Keratinocyte (primary cell): ENCODE measurements at regions not wholly inside any gene's neighbourhood (a gene's known extent, or its start where the extent isn't known, plus 50 kb on each side); places are given as distances from the start of the nearest gene placed in this dataset.
"Not testable (repeated sequence)": the region's sequence is repeated elsewhere in the genome, so short reads cannot be mapped to it uniquely, and the experiment has no call there.

Experiments used
- DNase-seq: peaks from one replicate; pipeline ENCODE4 v3.0.0-alpha.2; 2011; ENCODE audit warnings: low read depth, missing footprints, low spot score
- FAIRE-seq: peaks from 2 replicates; lab custom pipeline; 2011; peaks lifted over from hg19 to GRCh38; lab: Jason Lieb, UNC
- H2AFZ ChIP-seq: 2 replicates; pipeline ENCODE4 v1.6.0; 2012; ENCODE audit warnings: low read length, control low read depth, inconsistent platforms; ENCODE audit not compliant: control insufficient read depth
- H3K27ac ChIP-seq: 2 replicates; pipeline ENCODE4 v1.5.1; 2011; ENCODE audit warnings: low read length; ENCODE audit not compliant: control insufficient read depth, insufficient read depth
- H3K27me3 ChIP-seq: 3 replicates; pipeline ENCODE4 v1.6.0; 2011; ENCODE audit warnings: low read length; ENCODE audit not compliant: control insufficient read depth, insufficient read depth; ENCODE audit errors: extremely low read depth
- H3K36me3 ChIP-seq, 2 experiments: 2 replicates in 1 of 2; 3 replicates in 1 of 2; pipeline ENCODE4 v1.5.1; 2011; ENCODE audit warnings: low read length in 2 of 2, mild to moderate bottlenecking in 1 of 2; ENCODE audit not compliant: control insufficient read depth in 2 of 2, insufficient read depth in 2 of 2; ENCODE audit errors: extremely low read depth in 1 of 2
- H3K4me1 ChIP-seq: 3 replicates; pipeline ENCODE4 v1.5.1; 2011; ENCODE audit warnings: low read length; ENCODE audit not compliant: control insufficient read depth, insufficient read depth; ENCODE audit errors: extremely low read depth
- H3K4me2 ChIP-seq: 3 replicates; pipeline ENCODE4 v1.6.0; 2011; ENCODE audit warnings: low read depth, low read length; ENCODE audit not compliant: control insufficient read depth, insufficient read depth; ENCODE audit errors: extremely low read depth
- H3K4me3 ChIP-seq, 3 experiments: fragments of 200-600 bp in 1 of 3; sonication (generic) in 1 of 3; 2 replicates in 2 of 3; 3 replicates in 1 of 3; pipeline ENCODE4 v1.5.1; 2011 to 2016; ENCODE audit warnings: low read length in 3 of 3, mild to moderate bottlenecking in 3 of 3, control low read depth in 2 of 3, inconsistent platforms in 1 of 3, low read depth in 1 of 3, mixed read lengths in 1 of 3, mixed run types in 1 of 3, moderate library complexity in 1 of 3; ENCODE audit not compliant: control insufficient read depth in 2 of 3, insufficient read depth in 2 of 3; ENCODE audit errors: extremely low read depth in 1 of 3
- H3K79me2 ChIP-seq: 2 replicates; pipeline ENCODE4 v1.6.0; 2012; ENCODE audit warnings: low read length; ENCODE audit not compliant: control insufficient read depth, insufficient read depth
- H3K9ac ChIP-seq: 3 replicates; pipeline ENCODE4 v1.6.0; 2011; ENCODE audit warnings: low read length; ENCODE audit not compliant: control insufficient read depth, insufficient read depth; ENCODE audit errors: extremely low read depth
- H3K9me1 ChIP-seq: 3 replicates; pipeline ENCODE4 v1.6.0; 2011; ENCODE audit warnings: low read length; ENCODE audit not compliant: control insufficient read depth, insufficient read depth; ENCODE audit errors: extremely low read depth
- H3K9me3 ChIP-seq: 2 replicates; pipeline ENCODE4 v1.5.1; 2012; ENCODE audit warnings: low read depth, low read length; ENCODE audit not compliant: control insufficient read depth
- H4K20me1 ChIP-seq: 3 replicates; pipeline ENCODE4 v1.6.0; 2011; ENCODE audit warnings: low read length; ENCODE audit not compliant: control insufficient read depth, insufficient read depth; ENCODE audit errors: extremely low read depth
- EZH2 ChIP-seq: IDR thresholded peaks from one replicate; pipeline ENCODE4 v1.6.1; 2012; ENCODE audit warnings: inconsistent platforms, mild to moderate bottlenecking, low read length, moderate library complexity
- dilution Hi-C: fragments of 300-500 bp; cut with MboI; formaldehyde crosslinking; loops from one replicate; pipeline ENCODE4 v1.7.0; 2020; ENCODE audit warnings: low sequenced_read_pairs; ENCODE audit not compliant: extremely low pct_ligation_motif_present
- TF ChIP-seq, protein P1 (sequence below), 3 experiments: IDR thresholded peaks in 1 of 3; conservative IDR thresholded peaks in 1 of 3; optimal IDR thresholded peaks in 1 of 3; 2 replicates in 2 of 3; 3 replicates in 1 of 3; pipeline versions ENCODE3 to v1.5.1; 2011; ENCODE audit warnings: low read length in 3 of 3, mild to moderate bottlenecking in 3 of 3, moderate library complexity in 2 of 3, control low read depth in 1 of 3, inconsistent platforms in 1 of 3; ENCODE audit not compliant: insufficient read depth in 2 of 3; ENCODE audit errors: extremely low read depth in 1 of 3

DNA sequence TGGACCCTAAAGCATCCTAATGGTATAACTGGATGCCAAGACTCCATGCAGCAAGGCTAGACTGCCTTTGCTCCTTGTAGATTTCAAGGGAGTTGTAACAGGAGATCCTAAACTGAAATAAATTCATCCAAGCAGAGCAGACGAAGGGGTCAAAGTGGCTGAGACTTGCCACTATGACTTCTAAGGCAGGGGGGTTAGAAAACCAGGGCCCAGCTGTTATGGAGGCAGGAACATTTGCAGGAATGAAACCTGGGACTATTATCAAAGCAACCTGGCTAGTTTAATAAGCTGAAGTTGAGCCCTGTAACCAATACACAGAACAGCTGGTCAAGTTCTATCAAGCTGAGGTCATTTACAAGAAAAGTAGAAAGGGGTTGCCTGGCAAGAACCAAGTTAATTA lies 122.2 kb upstream of the TRPC6 start:
- Histone ChIP-seq H3K4me3 (no peak overlapping the region), H3K4me2 (no peak overlapping the region), H2AFZ (no peak overlapping the region), H3K36me3 (no peaks in the 10 kb centered on the region), H3K9ac (no peak overlapping the region), H3K4me1 (no peaks in the 10 kb centered on the region), H4K20me1 (no peaks in the 10 kb centered on the region), H3K9me1 (no peaks in the 10 kb centered on the region), H3K27me3 (no peaks in the 10 kb centered on the region), H3K27ac (no peak overlapping the region), H3K9me3 (no peaks in the 10 kb centered on the region), H3K79me2 (no peaks in the 10 kb centered on the region)
- FAIRE-seq (no peak), DNase-seq (no peak)
- dilution Hi-C loops = no loop called here
- TF ChIP-seq, protein P1, sequence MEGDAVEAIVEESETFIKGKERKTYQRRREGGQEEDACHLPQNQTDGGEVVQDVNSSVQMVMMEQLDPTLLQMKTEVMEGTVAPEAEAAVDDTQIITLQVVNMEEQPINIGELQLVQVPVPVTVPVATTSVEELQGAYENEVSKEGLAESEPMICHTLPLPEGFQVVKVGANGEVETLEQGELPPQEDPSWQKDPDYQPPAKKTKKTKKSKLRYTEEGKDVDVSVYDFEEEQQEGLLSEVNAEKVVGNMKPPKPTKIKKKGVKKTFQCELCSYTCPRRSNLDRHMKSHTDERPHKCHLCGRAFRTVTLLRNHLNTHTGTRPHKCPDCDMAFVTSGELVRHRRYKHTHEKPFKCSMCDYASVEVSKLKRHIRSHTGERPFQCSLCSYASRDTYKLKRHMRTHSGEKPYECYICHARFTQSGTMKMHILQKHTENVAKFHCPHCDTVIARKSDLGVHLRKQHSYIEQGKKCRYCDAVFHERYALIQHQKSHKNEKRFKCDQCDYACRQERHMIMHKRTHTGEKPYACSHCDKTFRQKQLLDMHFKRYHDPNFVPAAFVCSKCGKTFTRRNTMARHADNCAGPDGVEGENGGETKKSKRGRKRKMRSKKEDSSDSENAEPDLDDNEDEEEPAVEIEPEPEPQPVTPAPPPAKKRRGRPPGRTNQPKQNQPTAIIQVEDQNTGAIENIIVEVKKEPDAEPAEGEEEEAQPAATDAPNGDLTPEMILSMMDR (optimal IDR thresholded peaks at IDR 0.05 in 1 of 3, IDR thresholded peaks at IDR 0.05 in 1 of 3, conservative IDR thresholded peaks at IDR 0.05 in 1 of 3; ENCODE audit: extremely low read depth in 1 of 3, insufficient read depth in 2 of 3, low read length in 3 of 3) = no peak
- no peak for TF ChIP-seq EZH2

DNA sequence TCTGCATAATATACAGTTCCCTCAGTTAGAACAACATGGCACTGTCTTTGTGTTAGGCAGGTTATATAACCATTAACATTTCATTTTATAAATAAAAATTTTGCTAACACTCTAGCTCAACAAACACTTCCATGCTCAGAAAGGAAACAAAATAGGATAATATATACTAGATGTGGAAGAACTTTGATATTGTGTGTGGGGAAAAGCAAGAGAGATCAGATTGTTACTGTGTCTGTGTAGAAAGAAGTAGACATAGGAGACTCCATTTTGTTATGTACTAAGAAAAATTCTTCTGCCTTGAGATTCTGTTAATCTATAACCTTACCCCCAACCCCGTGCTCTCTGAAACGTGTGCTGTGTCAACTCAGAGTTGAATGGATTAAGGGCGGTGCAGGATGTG lies 111.1 kb upstream of the TRPC6 start:
- H3K4me1 ChIP-seq, H3K9ac ChIP-seq, H3K9me1 ChIP-seq, H3K9me3 ChIP-seq, dilution Hi-C loops, FAIRE-seq, H4K20me1 ChIP-seq, H3K4me2 ChIP-seq, H3K27me3 ChIP-seq, DNase-seq, H2AFZ ChIP-seq, H3K36me3 ChIP-seq, H3K27ac ChIP-seq, H3K79me2 ChIP-seq, H3K4me3 ChIP-seq: not testable (repeated sequence)

DNA sequence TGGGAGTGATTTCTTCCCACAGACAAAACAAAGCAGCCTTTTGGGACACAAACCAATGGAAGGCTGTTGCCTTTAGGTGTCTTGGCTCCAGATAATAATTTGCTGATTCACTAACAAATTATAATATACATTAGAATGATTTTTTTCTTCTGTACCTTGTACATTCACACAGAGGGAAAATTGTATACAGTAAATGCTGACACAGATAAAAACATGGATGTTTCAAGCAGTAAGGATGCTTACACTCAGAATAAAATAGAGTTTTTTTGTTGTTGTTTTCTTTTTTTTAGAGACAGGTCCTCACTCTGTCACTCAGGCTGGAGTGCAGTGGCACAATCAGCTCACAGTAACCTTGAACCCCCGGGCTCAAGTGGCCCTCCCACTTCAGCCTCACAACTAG lies 109.2 kb upstream of the TRPC6 start:
- H3K9ac ChIP-seq = no peak overlapping the region
- H4K20me1 ChIP-seq = no peaks in the 10 kb centered on the region
- DNase-seq = no peak
- TF ChIP-seq, protein P1 (optimal IDR thresholded peaks at IDR 0.05 in 1 of 3, IDR thresholded peaks at IDR 0.05 in 1 of 3, conservative IDR thresholded peaks at IDR 0.05 in 1 of 3; ENCODE audit: extremely low read depth in 1 of 3, insufficient read depth in 2 of 3, low read length in 3 of 3) = no peak
- TF ChIP-seq EZH2 = no peak
- H3K4me2 ChIP-seq = no peak overlapping the region
- FAIRE-seq = no peak
- no peaks in the 10 kb centered on the region for H3K36me3 ChIP-seq
- H3K27me3 ChIP-seq = no peaks in the 10 kb centered on the region
- H3K4me3 ChIP-seq = no peak overlapping the region
- no peaks in the 10 kb centered on the region for H3K9me3 ChIP-seq
- no peaks in the 10 kb centered on the region for H3K79me2 ChIP-seq
- no peaks in the 10 kb centered on the region for H3K4me1 ChIP-seq
- H3K9me1 ChIP-seq = no peaks in the 10 kb centered on the region
- dilution Hi-C loops = no loop called here
- H3K27ac ChIP-seq = no peak overlapping the region
- no peak overlapping the region for H2AFZ ChIP-seq
